ENCODE measurements at regions not wholly inside any gene's neighbourhood (a gene's known extent, or its start where the extent isn't known, plus 50 kb on each side); places are given as distances from the start of the nearest gene placed in this dataset.

DNA sequence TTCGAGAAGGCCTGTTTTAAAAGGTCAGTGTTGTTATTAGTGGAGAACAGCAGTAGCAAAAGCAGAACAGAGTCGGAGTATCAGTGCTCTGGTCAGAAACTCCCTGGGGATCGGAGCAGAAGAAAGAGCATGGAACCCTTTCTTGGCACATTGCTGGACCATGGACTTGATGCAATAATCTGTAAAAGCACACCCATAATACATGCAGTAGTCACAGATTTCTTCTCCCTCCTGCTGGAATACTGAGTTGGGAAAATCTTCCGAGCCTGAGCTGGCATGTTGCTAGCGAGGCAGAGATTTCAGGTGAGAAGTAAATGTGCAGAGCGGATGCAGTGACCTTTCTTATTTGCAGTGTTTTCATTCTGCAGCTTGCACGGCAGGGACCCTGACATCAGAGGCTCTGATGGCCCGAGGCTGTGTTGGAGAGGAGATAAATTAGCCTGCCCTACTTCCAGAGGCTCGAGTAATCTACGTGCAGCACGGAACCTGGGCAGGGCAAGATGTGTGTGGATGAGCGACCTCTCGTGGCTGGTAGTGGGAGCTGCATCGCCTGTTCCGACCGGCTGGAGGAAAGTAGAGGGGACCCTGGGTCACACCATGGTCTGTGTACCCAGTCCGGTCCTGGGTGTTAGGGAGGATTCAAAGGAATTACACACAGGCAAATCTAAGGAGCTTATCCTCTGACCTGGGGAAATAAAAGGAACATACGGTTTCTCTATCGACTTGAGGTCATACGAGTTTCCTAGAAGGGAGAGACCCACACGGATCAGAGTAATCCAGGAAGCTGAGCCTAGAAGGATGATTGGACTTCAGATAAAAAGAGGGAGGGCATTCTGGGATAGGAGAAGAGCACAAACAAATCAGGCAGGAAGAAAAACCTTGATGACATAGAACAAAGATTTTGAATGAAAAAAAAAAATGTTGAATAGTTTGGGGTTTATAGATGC, 137.0 kb upstream of the STMND1 start:
- no peaks in the 10 kb centered on the region for H3K9me3 ChIP-seq
- intact Hi-C loops (cut with DNase I) = no loop called here
- H3K27ac ChIP-seq = no peak overlapping the region
- DNase-seq (peak; percentile 81), ATAC-seq (peak; percentile 98)
- no peak overlapping the region for H3K4me3 ChIP-seq
- no peaks in the 10 kb centered on the region for H3K36me3 ChIP-seq
- H3K4me1 ChIP-seq = peaks cover 4% of the 10 kb centered on the region
- H3K27me3 ChIP-seq = no peaks in the 10 kb centered on the region
- peak; percentile 86 for TF ChIP-seq CTCF (IDR thresholded peaks at IDR 0.05)

DNA sequence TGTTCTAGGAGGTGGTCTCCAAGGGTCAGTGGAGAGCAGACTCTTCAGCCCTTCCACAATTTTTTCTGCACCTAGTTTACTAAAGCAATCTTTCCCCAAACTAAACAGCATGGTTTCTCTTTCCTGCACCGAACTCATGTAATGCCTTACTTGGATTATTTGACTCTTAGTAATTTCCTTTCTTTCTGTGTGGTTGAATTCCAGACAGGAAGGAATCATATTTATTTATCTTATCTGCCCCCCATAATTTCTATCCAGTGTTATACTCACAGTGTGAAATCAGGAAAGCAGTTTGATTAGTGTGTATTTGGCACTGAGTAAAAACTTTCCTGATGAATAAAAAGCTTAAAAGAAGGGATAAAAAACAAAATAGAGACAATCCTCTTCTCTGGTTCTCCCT, 140.3 kb upstream of the STMND1 start:
- intact Hi-C loops (cut with DNase I) = no loop called here
- ATAC-seq = no peak
- no peaks in the 10 kb centered on the region for H3K9me3 ChIP-seq

DNA sequence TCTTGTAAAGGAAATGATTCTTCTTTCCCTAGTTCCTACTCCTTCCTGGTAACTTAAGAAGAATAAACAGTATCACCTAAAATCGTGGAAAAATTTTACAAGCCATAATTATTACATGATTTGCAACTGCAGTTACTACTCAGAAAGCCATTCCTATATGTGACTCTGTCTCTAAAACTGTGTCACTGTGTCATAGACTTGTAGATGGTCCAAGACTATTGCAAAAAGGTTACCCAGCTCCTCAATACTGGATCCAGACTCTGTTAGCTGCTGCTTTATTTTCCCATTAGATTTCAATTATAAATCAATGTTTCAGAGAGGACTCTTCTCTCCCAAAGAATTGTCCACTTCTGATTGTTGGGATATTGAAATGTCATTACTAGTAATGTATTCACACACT, 142.1 kb upstream of the STMND1 start:
- TF ChIP-seq CTCF (IDR thresholded peaks at IDR 0.05) = no peak
- no peaks in the 10 kb centered on the region for H3K27me3 ChIP-seq
- ATAC-seq = no peak
- intact Hi-C loops (cut with DNase I) = no loop called here
- DNase-seq = no peak
- no peak overlapping the region for H3K27ac ChIP-seq
- H3K4me1 ChIP-seq = peaks cover 4% of the 10 kb centered on the region
- no peak overlapping the region for H3K4me3 ChIP-seq
- H3K9me3 ChIP-seq = no peaks in the 10 kb centered on the region
- H3K36me3 ChIP-seq = no peaks in the 10 kb centered on the region

More for the DNA sequence above, 140.3 kb upstream of the STMND1 start:
- Histone ChIP-seq H3K4me1 (peaks cover 4% of the 10 kb centered on the region), H3K27me3 (no peaks in the 10 kb centered on the region), H3K27ac (no peak overlapping the region), H3K4me3 (no peak overlapping the region), H3K36me3 (no peaks in the 10 kb centered on the region)
- no peak for DNase-seq
- TF ChIP-seq CTCF (IDR thresholded peaks at IDR 0.05) = no peak

DNA sequence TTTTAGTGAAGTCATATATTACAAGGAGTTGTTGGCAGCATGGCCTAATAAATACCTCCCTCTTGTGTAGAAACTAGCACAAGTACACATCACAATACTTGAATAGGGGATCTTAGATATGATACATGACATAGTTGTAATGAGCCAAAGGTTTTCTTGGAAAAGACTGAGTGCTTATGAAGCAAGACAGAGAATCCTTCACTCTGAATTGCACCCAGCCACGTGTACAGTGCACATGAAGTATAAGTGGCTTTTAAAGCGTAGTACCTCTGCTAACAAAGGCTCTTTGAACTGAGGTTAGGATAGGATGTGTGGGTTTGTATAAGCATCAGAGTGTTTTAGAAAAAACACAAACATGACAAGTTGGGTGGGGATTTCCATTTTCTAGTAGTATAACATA, 145.5 kb upstream of the STMND1 start:
- no peaks in the 10 kb centered on the region for H3K36me3 ChIP-seq
- no peak for TF ChIP-seq CTCF (IDR thresholded peaks at IDR 0.05)
- no peaks in the 10 kb centered on the region for H3K27me3 ChIP-seq
- intact Hi-C loops (cut with DNase I) = no loop called here
- no peak overlapping the region for H3K4me3 ChIP-seq
- H3K9me3 ChIP-seq = no peaks in the 10 kb centered on the region
- no peak overlapping the region for H3K27ac ChIP-seq
- ATAC-seq (peak; percentile 47), DNase-seq (no peak)
- no peaks in the 10 kb centered on the region for H3K4me1 ChIP-seq

DNA sequence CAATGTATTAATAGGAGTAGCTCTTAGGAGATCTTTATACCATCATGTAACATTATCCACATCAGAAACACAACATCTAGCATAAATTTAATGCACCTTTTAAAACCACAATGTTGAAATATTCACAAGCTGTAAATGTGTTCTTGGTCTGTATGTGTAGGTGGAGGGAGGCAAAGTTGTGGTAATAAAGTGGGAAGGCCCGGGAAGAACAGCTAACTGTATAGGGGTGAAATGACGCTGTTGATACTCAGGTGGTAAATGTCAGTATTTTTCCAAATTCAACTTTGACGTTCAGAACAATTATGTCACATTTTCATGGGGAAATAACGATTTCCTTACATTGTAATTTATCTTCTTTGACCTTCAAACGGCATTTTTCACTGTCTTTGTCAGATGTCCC, 146.0 kb upstream of the STMND1 start:
- DNase-seq = no peak
- no peak for TF ChIP-seq CTCF (IDR thresholded peaks at IDR 0.05)
- intact Hi-C loops (cut with DNase I) = no loop called here
- no peaks in the 10 kb centered on the region for H3K27me3 ChIP-seq
- no peaks in the 10 kb centered on the region for H3K36me3 ChIP-seq
- no peaks in the 10 kb centered on the region for H3K4me1 ChIP-seq
- no peak for ATAC-seq
- H3K4me3 ChIP-seq = no peak overlapping the region
- H3K27ac ChIP-seq = no peak overlapping the region
- H3K9me3 ChIP-seq = no peaks in the 10 kb centered on the region
